NCI-H2029 treated with DMSO at 0.1 percent for 48 hours (cell line): ENCODE measurements at regions not wholly inside any gene's neighbourhood (a gene's known extent, or its start where the extent isn't known, plus 50 kb on each side); places are given as distances from the start of the nearest gene placed in this dataset.

Experiments used
- DNase-seq: peaks from one replicate; lab custom pipeline; 2025; lab: John Stamatoyannopoulos, UW

GRCh38 chr6:22399693-22400092 lies 102.9 kb upstream of the PRL start:
- DNase-seq, result no peak

- DNase-seq, result peak; percentile 11
Measured at GRCh38 chr6:22401206-22401605, 104.4 kb upstream of the PRL start.

- no peak for DNase-seq
Measured at GRCh38 chr6:22401932-22402331, 105.1 kb upstream of the PRL start.

- DNase-seq, result no peak
Measured at GRCh38 chr6:22409486-22409885, 112.7 kb upstream of the PRL start.

GRCh38 chr6:22411376-22412105 lies 114.7 kb upstream of the PRL start:
- no peak for DNase-seq

- DNase-seq, result no peak
Measured at GRCh38 chr6:22412994-22413393, 116.2 kb upstream of the PRL start.

DNA sequence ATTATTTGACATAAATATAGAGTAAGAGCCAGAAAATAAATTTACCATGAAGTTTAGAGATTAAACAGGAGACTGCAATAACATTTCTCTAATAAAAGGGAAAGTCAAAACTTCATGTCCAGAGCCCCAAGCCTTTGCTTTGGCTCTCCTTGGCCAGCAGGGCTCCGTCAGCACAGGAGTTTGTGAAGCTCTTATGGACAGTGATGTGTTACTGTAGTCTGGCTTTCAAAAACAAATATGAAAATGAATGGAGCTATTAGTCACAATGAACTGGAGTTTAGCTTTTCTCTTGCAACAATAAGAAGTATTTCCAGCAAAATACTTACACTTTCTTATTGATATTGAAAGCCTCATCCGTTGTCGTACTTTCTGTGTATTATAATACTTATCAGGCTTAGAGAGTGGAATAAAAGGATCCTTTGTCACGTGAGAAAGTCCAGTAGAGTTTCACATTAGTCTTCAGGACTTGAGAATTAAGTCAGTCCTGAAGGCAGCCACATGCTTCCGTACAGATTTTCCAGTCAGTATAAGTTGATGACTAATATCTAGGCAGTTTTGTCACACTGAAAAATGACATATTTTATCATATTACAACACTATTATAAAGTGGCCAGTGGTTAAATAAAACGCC lies 117.0 kb upstream of the PRL start:
- DNase-seq, result no peak

GRCh38 chr6:22418714-22419113 lies 121.9 kb upstream of the PRL start:
- DNase-seq, result no peak

GRCh38 chr6:22421198-22421597 lies 124.4 kb upstream of the PRL start:
- DNase-seq, result no peak

- DNase-seq, result no peak
Measured at GRCh38 chr6:22424196-22424595, 127.4 kb upstream of the PRL start.

GRCh38 chr6:22432060-22432459 lies 135.2 kb upstream of the PRL start:
- DNase-seq, result no peak

DNA sequence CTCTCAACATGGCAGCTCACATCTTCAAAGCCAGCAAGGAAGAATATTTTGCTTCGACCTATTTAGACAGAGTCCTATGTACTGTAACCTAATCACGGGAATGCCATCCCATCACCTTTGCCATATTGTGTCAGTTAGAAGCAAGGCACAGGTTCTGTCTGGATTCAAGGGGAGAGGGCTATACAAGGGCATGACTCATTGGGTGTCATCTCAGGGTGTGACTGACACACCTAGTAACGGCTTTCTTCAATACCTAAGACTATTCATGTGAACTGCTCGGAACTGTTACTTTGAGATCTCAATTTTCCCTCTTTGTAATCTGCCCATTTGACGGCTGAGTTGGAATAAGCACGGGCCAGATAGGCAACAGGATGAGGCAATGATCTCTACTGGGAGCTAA lies 135.6 kb upstream of the HDGFL1 start:
- no peak for DNase-seq

DNA sequence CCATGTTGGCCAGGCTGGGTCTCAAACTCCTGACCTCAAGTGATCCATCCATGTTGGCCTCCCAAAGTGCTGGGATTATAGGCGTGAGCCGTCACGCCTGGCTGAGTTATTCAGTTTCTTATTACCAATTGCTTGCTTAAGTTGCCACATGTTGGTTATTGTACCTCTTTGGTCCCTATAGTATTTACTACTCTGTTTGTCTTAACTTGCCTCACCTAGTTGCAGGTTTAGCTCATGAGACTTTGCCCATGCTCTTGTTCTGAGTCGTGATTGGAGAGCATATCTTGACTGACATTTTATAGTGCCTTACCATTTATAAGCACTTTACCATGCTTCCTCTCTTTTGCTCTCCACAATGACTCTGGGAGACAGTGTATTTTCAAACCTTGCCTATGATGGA lies 134.2 kb upstream of the HDGFL1 start:
- DNase-seq, result no peak

- DNase-seq, result no peak
Measured at GRCh38 chr6:22436134-22436533, 133.2 kb upstream of the HDGFL1 start.

DNA sequence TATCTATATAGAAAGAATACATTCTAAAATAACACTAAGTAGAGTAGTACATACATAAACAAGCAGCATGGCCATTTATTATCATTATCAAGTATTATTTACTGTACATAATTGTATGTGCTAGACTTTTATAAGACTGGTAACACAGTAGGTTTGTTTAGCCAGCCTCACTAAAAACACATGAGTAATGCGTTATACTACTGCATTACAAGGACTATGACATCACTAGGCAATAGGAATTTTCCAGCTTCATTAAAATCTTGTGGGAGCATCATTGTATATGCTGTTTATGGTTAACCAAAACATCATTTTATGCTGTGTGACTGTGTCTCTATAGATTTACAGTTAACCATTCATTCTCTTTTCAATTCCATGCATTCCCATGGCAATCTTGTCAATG lies 131.7 kb upstream of the HDGFL1 start:
- DNase-seq, result no peak

- no peak for DNase-seq
Measured at GRCh38 chr6:22442826-22443225, 126.5 kb upstream of the HDGFL1 start.

DNA sequence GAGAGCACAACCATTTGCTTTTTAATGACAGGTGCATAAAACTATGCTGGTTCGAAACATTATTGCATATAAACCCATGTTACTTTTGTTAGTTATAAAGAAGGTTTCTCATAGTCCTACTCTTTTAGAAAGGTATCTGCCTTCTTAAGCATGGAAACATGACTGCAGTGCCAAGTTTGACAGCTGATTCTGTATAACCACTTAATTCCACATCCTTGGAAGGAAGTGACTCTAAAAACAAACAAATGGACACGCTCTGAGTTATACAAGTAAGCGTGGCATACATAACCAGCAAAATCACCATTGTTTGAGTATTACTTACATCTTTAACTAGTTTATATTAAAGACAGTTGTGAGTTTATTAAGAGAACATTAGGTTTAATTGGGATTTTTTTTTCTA lies 125.0 kb upstream of the HDGFL1 start:
- no peak for DNase-seq

DNA sequence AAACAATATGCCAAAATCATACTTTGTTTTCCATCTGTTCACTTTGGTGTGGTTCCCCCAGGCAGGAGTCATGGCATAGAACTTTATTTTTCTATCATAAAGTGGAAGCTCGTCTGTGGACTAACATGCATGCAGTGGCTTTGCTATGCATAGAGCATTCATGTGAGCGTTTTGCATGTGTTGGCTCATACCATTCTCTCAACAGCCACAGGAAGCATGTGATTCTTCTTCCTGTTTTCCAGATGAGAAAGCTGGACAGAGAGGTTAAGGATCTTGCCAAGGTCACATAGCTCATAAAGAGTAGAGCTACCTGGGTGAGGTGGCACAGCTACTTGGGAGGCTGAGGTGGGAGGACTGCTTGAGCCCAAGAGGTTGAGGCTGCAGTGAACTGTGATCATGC lies 123.4 kb upstream of the HDGFL1 start:
- DNase-seq, result no peak

DNA sequence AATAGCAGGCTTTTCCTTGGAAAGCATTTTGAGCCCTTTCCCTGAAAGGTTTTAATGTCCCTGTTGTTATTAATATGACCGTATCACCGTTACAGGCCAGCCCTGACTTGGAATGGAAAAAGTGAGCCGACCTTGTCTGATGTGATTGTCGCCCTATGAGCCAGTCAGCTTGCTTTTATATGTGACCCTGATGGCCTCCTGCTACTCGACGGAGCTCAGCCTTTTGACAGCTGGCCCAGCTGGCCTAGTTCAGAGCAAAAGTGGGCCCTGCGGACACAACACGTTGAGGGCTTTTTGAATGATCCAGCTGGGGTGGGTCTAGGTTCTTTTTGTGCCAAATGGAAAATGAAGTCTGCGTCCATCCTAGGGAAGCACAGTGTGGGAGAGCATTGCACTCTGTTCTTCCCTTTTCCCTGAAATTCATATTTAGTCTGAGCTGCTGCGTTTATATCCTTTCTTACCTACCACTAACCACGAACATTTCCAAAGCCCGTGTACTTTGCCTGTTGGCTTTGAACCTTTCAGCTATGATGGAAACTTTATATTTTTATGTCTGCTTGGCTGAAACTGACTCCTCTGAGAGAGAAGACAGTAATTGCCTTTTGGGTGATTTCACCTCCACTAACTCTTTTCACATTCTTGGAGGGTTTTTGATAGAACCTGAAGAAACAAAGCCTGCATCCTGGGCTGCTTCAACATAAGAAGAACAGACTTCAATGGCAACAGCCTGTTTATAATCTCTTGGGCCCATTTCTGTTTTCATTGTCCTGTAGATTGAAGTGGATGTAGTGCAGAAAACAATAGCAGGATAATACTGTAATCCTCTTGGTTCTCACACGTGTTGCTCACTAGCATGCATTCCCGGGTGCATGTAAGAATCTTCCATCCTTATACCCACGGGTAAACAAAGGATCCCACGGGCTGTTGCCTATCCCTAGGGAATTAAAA lies 121.8 kb upstream of the HDGFL1 start:
- DNase-seq, result no peak

GRCh38 chr6:22448291-22448711 lies 121.1 kb upstream of the HDGFL1 start:
- DNase-seq, result no peak

DNA sequence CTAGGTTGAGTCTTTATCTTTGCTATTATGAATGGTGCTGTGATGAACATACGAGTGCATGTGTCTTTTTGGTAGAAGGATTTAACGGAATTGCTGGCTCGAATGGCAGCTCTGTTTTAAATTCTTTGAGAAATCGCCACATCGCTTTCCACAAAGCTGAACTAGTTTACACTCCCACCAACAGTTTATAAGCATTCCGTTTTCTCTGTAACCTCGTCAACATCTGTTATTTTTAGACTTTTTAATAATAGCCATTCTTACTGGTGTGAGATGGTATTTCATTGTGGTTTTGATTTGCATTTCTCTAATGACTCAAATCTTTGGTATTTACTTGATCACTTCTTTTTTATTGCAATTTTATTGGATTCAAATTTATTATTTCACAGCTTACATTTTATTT lies 117.4 kb upstream of the HDGFL1 start:
- no peak for DNase-seq

DNA sequence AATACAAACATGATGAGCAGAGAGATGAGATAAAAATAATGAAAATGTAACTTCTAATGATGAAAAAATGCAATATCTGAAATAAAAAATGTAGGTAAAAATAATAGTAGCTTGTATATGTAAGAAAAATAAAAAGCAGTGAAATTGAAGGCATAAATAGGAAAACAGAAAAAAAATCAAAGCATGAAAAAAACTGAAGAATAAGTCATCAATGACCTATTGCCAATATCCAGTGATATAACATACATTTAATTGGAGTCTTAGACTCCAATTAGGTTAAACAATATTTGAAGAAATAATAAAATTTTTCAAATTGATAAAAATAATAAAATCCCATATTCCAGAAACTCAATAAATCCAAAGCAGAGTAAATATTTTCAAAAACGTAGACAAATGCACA lies 114.0 kb upstream of the HDGFL1 start:
- DNase-seq, result no peak

DNA sequence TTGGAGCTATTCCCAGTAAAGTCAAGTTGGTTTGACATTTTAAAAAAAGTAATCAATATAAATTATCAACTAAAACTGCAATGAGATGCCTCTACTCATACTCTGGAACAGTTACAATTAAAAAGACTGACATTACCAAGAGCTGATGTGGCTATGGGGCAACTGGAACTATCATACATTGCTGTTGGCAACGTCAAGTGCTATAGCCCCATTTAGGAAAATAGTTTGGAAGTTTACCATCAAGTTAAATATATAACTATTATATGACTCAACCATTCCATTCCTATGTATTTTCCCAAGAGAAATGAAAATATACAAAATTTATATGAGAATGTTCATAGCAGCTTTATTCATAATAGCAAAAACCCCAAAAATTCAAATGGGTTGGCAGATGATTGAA lies 111.4 kb upstream of the HDGFL1 start:
- DNase-seq, result no peak
